Nucleus accumbens (tissue), 56 donors: ENCODE measurements at regions not wholly inside any gene's neighbourhood (a gene's known extent, or its start where the extent isn't known, plus 50 kb on each side); places are given as distances from the start of the nearest gene placed in this dataset.
"Not testable (repeated sequence)": the region's sequence is repeated elsewhere in the genome, so short reads cannot be mapped to it uniquely, and the experiment has no call there.

Experiments used
- DNase-seq, 56 donors: peaks; one replicate each; lab custom pipeline; 2025; lab: John Stamatoyannopoulos, UW

- no peak for DNase-seq
Measured at GRCh38 chr12:3418609-3419390, 72.2 kb upstream of the PRMT8 start.

- no peak for DNase-seq
Measured at GRCh38 chr12:3419558-3419957, 71.4 kb upstream of the PRMT8 start.

- DNase-seq = no peak
Measured at GRCh38 chr12:3420693-3421092, 70.3 kb upstream of the PRMT8 start.

GRCh38 chr12:3421191-3421978 lies 69.6 kb upstream of the PRMT8 start:
- no peak for DNase-seq

GRCh38 chr12:3424796-3425195 lies 66.2 kb upstream of the PRMT8 start:
- not testable (repeated sequence) for DNase-seq

- DNase-seq = no peak
Measured at GRCh38 chr12:3427956-3428355, 63.0 kb upstream of the PRMT8 start.

GRCh38 chr12:3428631-3429030 lies 62.4 kb upstream of the PRMT8 start:
- no peak for DNase-seq

GRCh38 chr12:3429523-3429922 lies 61.5 kb upstream of the PRMT8 start:
- not testable (repeated sequence) for DNase-seq

GRCh38 chr12:3431686-3432085 lies 59.3 kb upstream of the PRMT8 start:
- no peak for DNase-seq

GRCh38 chr12:3432176-3432742 lies 58.7 kb upstream of the PRMT8 start:
- DNase-seq = no peak

GRCh38 chr12:3432868-3433267 lies 58.1 kb upstream of the PRMT8 start:
- no peak for DNase-seq

- no peak for DNase-seq
Measured at GRCh38 chr12:3436461-3437065, 54.4 kb upstream of the PRMT8 start.

- no peak for DNase-seq
Measured at GRCh38 chr12:3437986-3438385, 53.0 kb upstream of the PRMT8 start.

GRCh38 chr12:3438401-3438800 lies 52.6 kb upstream of the PRMT8 start:
- DNase-seq = no peak
